HG03575 (cell line): ENCODE measurements at regions not wholly inside any gene's neighbourhood (a gene's known extent, or its start where the extent isn't known, plus 50 kb on each side); places are given as distances from the start of the nearest gene placed in this dataset.
"Not testable (repeated sequence)": the region's sequence is repeated elsewhere in the genome, so short reads cannot be mapped to it uniquely, and the experiment has no call there.

Source experiments
- ATAC-seq: cut with Tn5 transposase; IDR thresholded peaks from one replicate; pipeline ENCODE4 v1.9.1; 2021; ENCODE audit not compliant: unreplicated experiment, insufficient number of reproducible peaks, low FRiP score; ENCODE audit errors: extremely low read depth

DNA sequence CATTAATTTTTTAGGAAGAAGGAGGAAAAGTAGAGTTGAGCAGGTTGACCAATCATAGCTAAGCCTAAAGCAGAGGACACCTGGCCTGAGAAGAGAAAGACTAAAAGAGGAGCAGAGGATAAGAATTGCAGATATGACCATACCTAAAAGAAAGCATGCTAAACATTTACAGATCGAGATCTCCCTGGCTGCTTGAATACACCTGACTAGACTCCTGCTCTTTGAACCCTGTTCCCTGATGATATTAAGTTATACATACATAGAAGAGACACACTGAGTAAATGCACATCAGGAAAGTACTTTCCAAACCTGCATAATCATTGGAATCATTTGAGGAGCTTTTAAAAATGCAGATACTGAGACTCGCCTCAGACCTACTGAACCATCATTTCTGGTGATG, 232.3 kb upstream of the ELL2 start:
- no peak for ATAC-seq

DNA sequence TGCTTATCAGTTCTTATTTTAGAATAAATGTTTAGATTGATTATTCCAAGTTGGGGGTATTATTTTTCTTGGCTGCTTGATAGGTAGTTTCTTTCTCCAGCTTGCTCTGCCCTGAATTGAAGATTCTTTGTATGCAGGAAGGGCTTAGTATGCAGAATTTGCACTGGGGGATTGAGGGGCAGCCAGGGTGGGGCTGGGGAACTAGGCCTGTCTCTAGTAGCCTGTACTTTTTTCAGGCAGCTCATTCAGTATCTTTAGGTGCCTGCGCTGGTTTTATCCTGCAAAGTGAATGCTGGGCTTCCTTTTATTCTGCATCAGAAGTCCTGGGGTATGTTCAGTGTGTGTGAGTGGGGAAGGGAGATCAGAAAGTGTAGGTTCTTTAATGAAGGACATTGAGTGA, 228.3 kb upstream of the ELL2 start:
- ATAC-seq, result no peak

GRCh38 chr5:96189028-96189826, 227.6 kb upstream of the ELL2 start:
- no peak for ATAC-seq

- ATAC-seq, result no peak
Observed at GRCh38 chr5:96187309-96188027, 225.8 kb upstream of the ELL2 start.

DNA sequence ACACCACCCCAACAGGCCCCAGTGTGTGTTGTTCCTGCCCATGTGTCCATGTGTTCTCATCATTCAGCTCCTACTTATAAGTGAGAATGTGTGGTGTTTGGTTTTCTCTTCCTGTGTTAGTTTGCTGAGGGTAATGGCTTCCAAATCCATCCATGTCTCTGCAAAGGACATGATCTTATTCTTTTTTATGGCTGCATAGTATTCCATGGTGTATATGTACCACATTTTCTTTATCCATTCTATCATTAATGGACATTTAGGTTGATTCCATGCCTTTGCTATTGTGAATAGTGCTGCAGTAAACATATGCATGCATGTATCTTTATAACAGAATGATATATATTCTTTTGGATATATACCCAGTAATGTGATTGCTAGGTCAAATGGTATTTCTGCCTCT, 222.9 kb upstream of the ELL2 start:
- not testable (repeated sequence) for ATAC-seq

- ATAC-seq, result no peak
Observed at GRCh38 chr5:96180684-96181435, 219.2 kb upstream of the ELL2 start.

- ATAC-seq, result no peak
Observed at GRCh38 chr5:96177303-96177869, 215.7 kb upstream of the ELL2 start.

DNA sequence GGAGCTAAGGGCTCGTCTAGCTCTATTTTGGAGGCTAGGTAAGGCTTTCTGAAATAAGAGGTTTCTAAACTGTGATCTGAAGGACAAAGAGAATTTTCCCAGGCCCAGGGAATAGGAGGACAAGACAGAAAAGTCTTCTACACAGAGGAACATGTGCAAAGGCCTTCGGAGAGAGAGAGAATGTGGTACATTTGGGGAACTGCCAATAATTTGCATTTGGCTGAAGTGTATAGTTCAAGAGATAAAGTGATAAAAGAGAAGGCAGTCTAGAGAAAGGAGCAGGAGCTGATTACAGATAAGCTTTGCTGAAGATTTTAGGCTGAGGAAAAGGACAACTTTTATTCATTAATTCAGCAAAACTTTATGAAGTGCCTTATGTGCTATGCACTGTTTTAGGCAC, 214.4 kb upstream of the ELL2 start:
- ATAC-seq, result no peak

DNA sequence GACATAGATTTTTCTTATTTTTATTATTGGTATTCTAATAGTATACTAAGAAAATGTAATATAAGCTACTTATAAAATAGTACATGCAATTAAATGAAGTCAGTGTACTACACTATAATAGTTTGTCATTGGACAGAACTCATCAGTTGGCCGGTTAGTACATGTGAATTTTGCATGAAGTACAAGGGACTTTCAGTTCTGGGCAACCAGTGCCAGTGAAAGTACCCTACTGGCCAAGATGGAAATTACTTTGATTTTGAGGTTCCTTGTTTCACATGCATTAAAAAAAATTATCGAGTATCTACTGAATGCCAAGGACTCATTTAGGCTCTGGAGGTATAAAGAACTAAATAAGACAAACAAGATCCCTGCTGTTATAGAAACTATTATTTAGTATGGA, 213.4 kb upstream of the ELL2 start:
- no peak for ATAC-seq

GRCh38 chr5:96173366-96173765, 211.7 kb upstream of the ELL2 start:
- no peak for ATAC-seq

GRCh38 chr5:96172436-96172835, 210.8 kb upstream of the ELL2 start:
- no peak for ATAC-seq

- ATAC-seq, result not testable (repeated sequence)
Observed at GRCh38 chr5:96171973-96172372, 210.3 kb upstream of the ELL2 start.

DNA sequence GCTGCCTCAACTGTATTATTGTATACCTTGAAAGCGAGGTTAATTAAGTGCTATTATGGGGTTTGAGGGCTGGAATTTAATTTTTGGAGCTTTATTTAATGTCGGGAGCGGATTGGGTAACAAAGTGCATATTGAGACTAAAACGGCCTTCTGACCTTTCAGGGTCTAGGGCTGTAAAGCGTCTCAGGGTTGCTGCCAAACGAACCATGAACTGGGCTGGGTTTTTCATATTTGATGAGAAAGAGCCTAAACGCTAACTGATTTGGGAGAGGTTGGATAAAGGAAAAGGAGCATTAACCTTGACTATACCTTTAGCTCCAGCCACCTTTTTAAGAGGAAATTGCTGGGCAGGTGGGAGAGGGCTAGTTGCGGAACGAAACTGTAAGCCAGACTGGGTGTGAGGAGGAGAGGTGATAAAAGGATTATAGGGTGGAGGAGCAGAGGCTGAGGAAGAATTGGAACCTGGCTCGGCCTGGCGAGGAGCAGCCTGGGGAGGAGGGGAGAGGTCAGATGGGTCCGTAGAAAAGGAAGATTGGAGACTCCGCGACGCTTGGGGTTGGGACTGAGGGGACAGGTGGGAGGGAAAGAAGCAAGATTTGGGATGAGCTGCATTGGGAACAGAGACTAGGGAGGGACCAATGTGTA, 209.0 kb upstream of the ELL2 start:
- ATAC-seq, result not testable (repeated sequence)

GRCh38 chr5:96168833-96169232, 207.2 kb upstream of the ELL2 start:
- not testable (repeated sequence) for ATAC-seq

DNA sequence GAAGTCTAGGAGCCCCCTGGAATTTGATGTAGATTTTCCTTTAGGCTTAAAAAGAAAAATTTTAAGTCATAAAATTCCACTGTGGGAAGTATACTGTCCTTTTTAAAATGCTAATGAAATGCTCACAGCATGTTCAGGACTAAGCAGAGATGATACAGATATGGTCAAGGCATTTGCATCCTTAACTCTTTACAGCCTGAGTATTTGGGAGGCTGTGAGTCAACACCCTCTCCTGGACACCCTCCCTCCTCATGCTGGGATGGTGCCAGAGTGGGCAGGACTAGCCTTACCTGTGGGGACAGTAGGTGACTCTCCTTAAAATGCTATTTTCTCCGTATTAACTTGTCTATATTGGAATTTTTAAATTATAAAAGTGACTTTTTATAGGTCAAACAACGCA, 197.4 kb upstream of the ELL2 start:
- ATAC-seq, result no peak

- ATAC-seq, result no peak
Observed at GRCh38 chr5:96157841-96158291, 196.2 kb upstream of the ELL2 start.

DNA sequence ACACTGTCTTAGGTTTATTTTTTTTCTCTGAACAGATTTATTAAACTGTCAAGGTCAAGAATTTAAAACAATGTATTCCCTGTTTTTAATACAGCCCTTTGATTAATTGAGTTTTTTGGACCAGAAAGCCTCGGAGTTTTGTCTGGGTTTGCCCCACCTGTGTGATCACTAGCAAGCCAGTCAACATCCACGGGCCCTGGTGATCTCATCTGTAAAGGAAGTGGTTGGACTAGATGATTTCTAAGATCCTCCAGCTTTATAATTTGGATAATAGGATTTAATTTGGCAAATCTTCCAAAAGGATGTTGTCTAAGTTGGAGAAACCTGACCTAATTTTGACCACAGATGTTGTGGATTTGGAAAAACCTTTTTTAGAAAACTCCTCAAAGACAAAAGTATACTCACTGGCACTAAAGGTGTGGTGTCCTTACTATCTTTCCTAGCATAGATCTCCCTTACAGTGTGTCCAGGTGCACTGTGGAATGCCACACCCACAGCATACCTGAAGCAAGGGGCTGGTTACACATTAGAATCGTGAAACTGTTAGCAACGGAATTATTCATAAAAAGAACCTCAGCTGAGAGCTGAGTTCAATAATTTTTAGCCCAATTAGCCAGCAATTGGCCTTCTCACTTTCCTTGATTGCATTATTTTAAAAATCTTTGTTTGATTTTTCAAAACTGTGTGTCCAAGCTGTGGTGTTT, 195.6 kb upstream of the ELL2 start:
- no peak for ATAC-seq

- no peak for ATAC-seq
Observed at GRCh38 chr5:96155147-96155546, 193.5 kb upstream of the ELL2 start.
